ENCODE measurements at regions not wholly inside any gene's neighbourhood (a gene's known extent, or its start where the extent isn't known, plus 50 kb on each side); places are given as distances from the start of the nearest gene placed in this dataset.
"Not testable (repeated sequence)": the region's sequence is repeated elsewhere in the genome, so short reads cannot be mapped to it uniquely, and the experiment has no call there.

GRCh38 chr14:87613881-87614280 lies 379.1 kb downstream of the GALC start:
- no peaks in the 10 kb centered on the region for H3K4me1 ChIP-seq (ENCODE audit: insufficient read depth, low read length)
- POLR2A ChIA-PET, result no interaction called here
- no peak overlapping the region for H3K4me3 ChIP-seq (replicated peaks in 1 of 3; ENCODE audit: insufficient read depth in 1 of 3, low read depth in 2 of 3, low read length in 3 of 3)
- DNase-seq (ENCODE audit: low spot score) (no peak), FAIRE-seq (no peak), ATAC-seq (no peak)
- TF ChIP-seq YEATS4 (CRISPR knock-in tag; IDR thresholded peaks at IDR 0.05; ENCODE audit: borderline replicate concordance), result no peak
- no peak for TF ChIP-seq ISX (CRISPR knock-in tag; conservative IDR thresholded peaks at IDR 0.05)
- no peaks in the 10 kb centered on the region for H3K9me3 ChIP-seq (ENCODE audit: low read length)
- no peak overlapping the region for H2AFZ ChIP-seq (ENCODE audit: low read length)
- H3K9ac ChIP-seq (ENCODE audit: insufficient read depth, low read depth, low read length), result no peak overlapping the region
- H3K27me3 ChIP-seq (ENCODE audit: control insufficient read depth in 1 of 2, insufficient read depth in 2 of 2, low read length in 2 of 2), result no peaks in the 10 kb centered on the region
- no peak overlapping the region for H3K4me2 ChIP-seq (ENCODE audit: low read depth, low read length)
- CTCF ChIA-PET (ENCODE audit: low intra/inter-chr PET ratio, low total read pairs), result no interaction called here
- no peaks in the 10 kb centered on the region for H3K79me2 ChIP-seq (ENCODE audit: insufficient read depth, low read length)
- in situ Hi-C loops (cut with HindIII; ENCODE audit: extremely low pct_ligation_motif_present, low pct_unique_long_range_greater_than_20kb) (no loop called here), intact Hi-C loops (cut with micrococcal nuclease; ENCODE audit: unreplicated experiment) (no loop called here)
- no peak overlapping the region for H3K27ac ChIP-seq (ENCODE audit: extremely low read length, insufficient read depth, low read length)
- no peaks in the 10 kb centered on the region for H3K36me3 ChIP-seq (replicated peaks in 1 of 2; ENCODE audit: control insufficient read depth in 1 of 2, insufficient read depth in 2 of 2, low read length in 2 of 2)
- WGBS (ENCODE audit: low lambda C conversion rate), result 1% methylated on average over 2 of the region's 2 CpGs
- no peaks in the 10 kb centered on the region for H4K20me1 ChIP-seq (ENCODE audit: insufficient read depth, low read length)
- no TSS peak for BruUV-seq (replicated peaks)

- H2AFZ ChIP-seq (ENCODE audit: low read length); H4K20me1 ChIP-seq (ENCODE audit: insufficient read depth, low read length); BruUV-seq (replicated peaks); H3K9ac ChIP-seq (ENCODE audit: insufficient read depth, low read depth, low read length); DNase-seq (ENCODE audit: low spot score); H3K4me1 ChIP-seq (ENCODE audit: insufficient read depth, low read length); H3K4me3 ChIP-seq (replicated peaks in 1 of 3; ENCODE audit: insufficient read depth in 1 of 3, low read depth in 2 of 3, low read length in 3 of 3); POLR2A ChIA-PET; ATAC-seq; CTCF ChIA-PET (ENCODE audit: low intra/inter-chr PET ratio, low total read pairs); H3K79me2 ChIP-seq (ENCODE audit: insufficient read depth, low read length); intact Hi-C loops (cut with micrococcal nuclease; ENCODE audit: unreplicated experiment); H3K4me2 ChIP-seq (ENCODE audit: low read depth, low read length); FAIRE-seq; in situ Hi-C loops (cut with HindIII; ENCODE audit: extremely low pct_ligation_motif_present, low pct_unique_long_range_greater_than_20kb); H3K27ac ChIP-seq (ENCODE audit: extremely low read length, insufficient read depth, low read length); H3K36me3 ChIP-seq (replicated peaks in 1 of 2; ENCODE audit: control insufficient read depth in 1 of 2, insufficient read depth in 2 of 2, low read length in 2 of 2); H3K27me3 ChIP-seq (ENCODE audit: control insufficient read depth in 1 of 2, insufficient read depth in 2 of 2, low read length in 2 of 2): not testable (repeated sequence)
- peak; percentile 59; the same call in 1 of the 2 replicates for TF ChIP-seq ZNF431 (CRISPR knock-in tag; IDR thresholded peaks at IDR 0.05; ENCODE audit: borderline replicate concordance, low read depth)
- peaks cover 49% of the 10 kb centered on the region for H3K9me3 ChIP-seq (ENCODE audit: low read length)
- WGBS (ENCODE audit: low lambda C conversion rate), result 0% methylated on average over 3 of the region's 3 CpGs
Observed at GRCh38 chr14:87607056-87607455, 385.9 kb downstream of the GALC start.

- in situ Hi-C loops (cut with HindIII; ENCODE audit: extremely low pct_ligation_motif_present, low pct_unique_long_range_greater_than_20kb), result no loop called here
- Histone ChIP-seq H2AFZ (ENCODE audit: low read length) (no peak overlapping the region), H3K36me3 (replicated peaks in 1 of 2; ENCODE audit: control insufficient read depth in 1 of 2, insufficient read depth in 2 of 2, low read length in 2 of 2) (no peaks in the 10 kb centered on the region), H3K4me2 (ENCODE audit: low read depth, low read length) (no peak overlapping the region), H3K79me2 (ENCODE audit: insufficient read depth, low read length) (no peaks in the 10 kb centered on the region), H4K20me1 (ENCODE audit: insufficient read depth, low read length) (no peaks in the 10 kb centered on the region), H3K27me3 (ENCODE audit: control insufficient read depth in 1 of 2, insufficient read depth in 2 of 2, low read length in 2 of 2) (no peaks in the 10 kb centered on the region), H3K9me3 (ENCODE audit: low read length) (peaks cover 52% of the 10 kb centered on the region), H3K4me1 (ENCODE audit: insufficient read depth, low read length) (no peaks in the 10 kb centered on the region), H3K4me3 (replicated peaks in 1 of 3; ENCODE audit: insufficient read depth in 1 of 3, low read depth in 2 of 3, low read length in 3 of 3) (no peak overlapping the region), H3K27ac (ENCODE audit: extremely low read length, insufficient read depth, low read length) (no peak overlapping the region), H3K9ac (ENCODE audit: insufficient read depth, low read depth, low read length) (no peak overlapping the region)
- FAIRE-seq, result no peak
- no peak for ATAC-seq
- POLR2A ChIA-PET, result no interaction called here
- no TSS peak for BruUV-seq (replicated peaks)
- no peak for DNase-seq (ENCODE audit: low spot score)
- intact Hi-C loops (cut with micrococcal nuclease; ENCODE audit: unreplicated experiment), result no loop called here
- CTCF ChIA-PET (ENCODE audit: low intra/inter-chr PET ratio, low total read pairs), result no interaction called here
- TF ChIP-seq ZNF816 (CRISPR knock-in tag; IDR thresholded peaks at IDR 0.05; ENCODE audit: borderline replicate concordance), result no peak
- no peak for TF ChIP-seq ZMYM3 (CRISPR knock-in tag; IDR thresholded peaks at IDR 0.05)
- TF ChIP-seq SP4 (CRISPR knock-in tag; IDR thresholded peaks at IDR 0.05), result no peak
- TF ChIP-seq SMAD9 (CRISPR knock-in tag; IDR thresholded peaks at IDR 0.05), result no peak
- no peak for TF ChIP-seq JUN (CRISPR knock-in tag; IDR thresholded peaks at IDR 0.05)
- no peak for TF ChIP-seq GPN1 (CRISPR knock-in tag; IDR thresholded peaks at IDR 0.05; ENCODE audit: borderline replicate concordance)
- TF ChIP-seq EHMT2 (IDR thresholded peaks at IDR 0.05; ENCODE audit: borderline replicate concordance, low read depth, low read length), result no peak
- TF ChIP-seq KLF11 (CRISPR knock-in tag; IDR thresholded peaks at IDR 0.05), result no peak
- TF ChIP-seq KDM1A (CRISPR knock-in tag; IDR thresholded peaks at IDR 0.05), result no peak
- no peak for TF ChIP-seq ASH2L (IDR thresholded peaks at IDR 0.05; ENCODE audit: insufficient read length, low read depth, low read length)
- no peak for TF ChIP-seq ZNF644 (CRISPR knock-in tag; IDR thresholded peaks at IDR 0.05; ENCODE audit: low read depth)
- TF ChIP-seq NFIC (IDR thresholded peaks at IDR 0.05; ENCODE audit: low read length), result no peak
Observed at GRCh38 chr14:87601036-87601435, 391.9 kb downstream of the GALC start.
